ENCODE measurements at regions not wholly inside any gene's neighbourhood (a gene's known extent, or its start where the extent isn't known, plus 50 kb on each side); places are given as distances from the start of the nearest gene placed in this dataset.

DNA sequence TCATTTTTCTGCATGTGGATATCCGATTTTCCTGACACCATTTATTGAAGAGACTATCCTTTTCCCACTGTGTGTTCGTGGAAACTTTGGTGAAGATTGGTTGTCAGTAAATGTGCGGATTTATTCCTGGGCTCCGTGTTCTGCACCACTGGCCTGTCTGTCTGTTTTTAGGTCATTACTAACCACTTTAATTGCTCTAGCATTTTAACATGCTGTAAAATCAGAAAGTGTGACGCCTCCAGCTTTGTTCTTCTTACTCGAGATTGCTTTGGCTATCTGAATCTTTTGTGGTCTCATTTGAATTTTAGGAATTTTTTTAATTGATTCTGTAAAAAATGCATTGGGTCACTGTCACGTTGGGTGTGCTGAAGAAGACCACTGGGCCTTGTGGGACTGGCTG is 1458.7 kb downstream of the AACS start:
- DNase-seq = no peak
- Mint-ChIP-seq H3K27ac (ENCODE audit: unreplicated experiment) (no peak overlapping the region), H3K9me3 (ENCODE audit: low read depth, unreplicated experiment) (no peaks in the 10 kb centered on the region), H3K4me3 (ENCODE audit: low read depth, unreplicated experiment) (no peak overlapping the region), H3K36me3 (ENCODE audit: insufficient read depth, unreplicated experiment) (no peaks in the 10 kb centered on the region), H3K27me3 (ENCODE audit: unreplicated experiment) (no peaks in the 10 kb centered on the region), H3K4me1 (ENCODE audit: low read depth, unreplicated experiment) (no peaks in the 10 kb centered on the region)
- CTCF ChIA-PET = no interaction called here
- intact Hi-C loops (cut with micrococcal nuclease; ENCODE audit: unreplicated experiment) = no loop called here
- BruUV-seq (replicated peaks) = no TSS peak
- TF ChIP-seq CTCF (IDR thresholded peaks at IDR 0.05; ENCODE audit: unreplicated experiment) = no peak

- no TSS peak for BruUV-seq (replicated peaks)
- TF ChIP-seq CTCF (IDR thresholded peaks at IDR 0.05; ENCODE audit: unreplicated experiment) = no peak
- no peaks in the 10 kb centered on the region for H3K4me1 Mint-ChIP-seq (ENCODE audit: low read depth, unreplicated experiment)
- H3K36me3 Mint-ChIP-seq (ENCODE audit: insufficient read depth, unreplicated experiment) = no peaks in the 10 kb centered on the region
- intact Hi-C loops (cut with micrococcal nuclease; ENCODE audit: unreplicated experiment) = no loop called here
- CTCF ChIA-PET = no interaction called here
- H3K4me3 Mint-ChIP-seq (ENCODE audit: low read depth, unreplicated experiment) = no peak overlapping the region
- H3K27me3 Mint-ChIP-seq (ENCODE audit: unreplicated experiment) = no peaks in the 10 kb centered on the region
- no peak for DNase-seq
- no peak overlapping the region for H3K27ac Mint-ChIP-seq (ENCODE audit: unreplicated experiment)
- H3K9me3 Mint-ChIP-seq (ENCODE audit: low read depth, unreplicated experiment) = peaks cover 4% of the 10 kb centered on the region
Measured at GRCh38 chr12:126534495-126534894, 1469.3 kb downstream of the AACS start.

DNA sequence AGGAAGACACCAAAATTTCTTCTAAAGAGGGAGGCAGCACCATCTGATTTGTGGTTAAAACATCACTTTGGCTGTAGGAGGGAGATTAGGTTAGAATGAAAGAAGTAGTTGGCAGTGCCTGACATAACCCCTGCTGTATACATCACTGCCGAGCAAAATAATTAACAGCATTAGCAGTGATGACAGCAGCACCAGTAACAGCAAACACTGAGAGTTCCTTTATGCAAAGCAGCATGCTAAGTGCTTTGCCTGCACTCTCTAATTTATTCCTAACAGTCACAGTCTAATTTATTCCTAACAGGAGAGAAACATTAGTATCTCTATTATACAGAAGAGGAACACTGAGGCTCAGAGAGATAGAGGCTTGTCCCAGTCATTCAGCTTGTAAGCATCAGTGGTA is 1469.7 kb downstream of the AACS start:
- Mint-ChIP-seq H3K27me3 (ENCODE audit: unreplicated experiment) (no peaks in the 10 kb centered on the region), H3K36me3 (ENCODE audit: insufficient read depth, unreplicated experiment) (no peaks in the 10 kb centered on the region), H3K9me3 (ENCODE audit: low read depth, unreplicated experiment) (peaks cover 4% of the 10 kb centered on the region), H3K27ac (ENCODE audit: unreplicated experiment) (no peak overlapping the region), H3K4me1 (ENCODE audit: low read depth, unreplicated experiment) (no peaks in the 10 kb centered on the region), H3K4me3 (ENCODE audit: low read depth, unreplicated experiment) (no peak overlapping the region)
- intact Hi-C loops (cut with micrococcal nuclease; ENCODE audit: unreplicated experiment) = no loop called here
- no peak for DNase-seq
- CTCF ChIA-PET = no interaction called here
- BruUV-seq (replicated peaks) = no TSS peak
- TF ChIP-seq CTCF (IDR thresholded peaks at IDR 0.05; ENCODE audit: unreplicated experiment) = no peak

DNA sequence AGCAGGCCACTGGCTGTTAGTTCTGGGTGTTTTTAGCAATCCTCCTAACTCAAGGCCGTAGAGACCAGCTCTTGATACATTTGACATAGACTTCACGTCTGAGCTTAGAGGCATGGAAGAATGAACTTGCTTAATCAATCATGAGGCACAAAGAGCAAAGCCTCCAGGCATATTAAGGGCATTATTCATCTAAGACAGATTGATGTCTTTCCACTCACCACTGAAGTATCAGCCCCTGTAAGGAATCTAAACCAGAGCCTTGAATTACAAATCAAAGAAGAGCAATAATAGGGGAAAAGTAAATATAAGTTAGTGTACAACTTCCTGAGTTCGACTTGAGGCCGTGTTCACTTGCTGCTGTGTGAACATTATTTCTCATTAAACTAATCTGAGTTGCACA is 1470.7 kb downstream of the AACS start:
- Mint-ChIP-seq H3K27ac (ENCODE audit: unreplicated experiment) (no peak overlapping the region), H3K4me1 (ENCODE audit: low read depth, unreplicated experiment) (no peaks in the 10 kb centered on the region), H3K27me3 (ENCODE audit: unreplicated experiment) (no peaks in the 10 kb centered on the region), H3K36me3 (ENCODE audit: insufficient read depth, unreplicated experiment) (no peaks in the 10 kb centered on the region), H3K4me3 (ENCODE audit: low read depth, unreplicated experiment) (no peak overlapping the region), H3K9me3 (ENCODE audit: low read depth, unreplicated experiment) (peaks cover 4% of the 10 kb centered on the region)
- no peak for TF ChIP-seq CTCF (IDR thresholded peaks at IDR 0.05; ENCODE audit: unreplicated experiment)
- intact Hi-C loops (cut with micrococcal nuclease; ENCODE audit: unreplicated experiment) = no loop called here
- CTCF ChIA-PET = no interaction called here
- BruUV-seq (replicated peaks) = no TSS peak
- no peak for DNase-seq
